Glutamatergic neuron (in vitro differentiated cells): ENCODE measurements at regions not wholly inside any gene's neighbourhood (a gene's known extent, or its start where the extent isn't known, plus 50 kb on each side); places are given as distances from the start of the nearest gene placed in this dataset.

Experiments
- DNase-seq: peaks from one replicate; pipeline ENCODE4 v3.0.0; 2022
- H3K27ac Mint-ChIP-seq: one replicate; pipeline ENCODE4 v1.8.0; 2020; ENCODE audit warnings: mild to moderate bottlenecking, mixed read lengths, inconsistent platforms; ENCODE audit not compliant: unreplicated experiment
- H3K27me3 Mint-ChIP-seq: one replicate; pipeline ENCODE4 v1.8.0; 2020; ENCODE audit warnings: mild to moderate bottlenecking, moderate library complexity, mixed read lengths, inconsistent platforms; ENCODE audit not compliant: unreplicated experiment
- H3K36me3 Mint-ChIP-seq: one replicate; pipeline ENCODE4 v1.8.0; 2020; ENCODE audit warnings: mild to moderate bottlenecking, mixed read lengths, inconsistent platforms; ENCODE audit not compliant: unreplicated experiment
- H3K4me1 Mint-ChIP-seq: one replicate; pipeline ENCODE4 v1.8.0; 2020; ENCODE audit warnings: mild to moderate bottlenecking, low read depth, mixed read lengths, inconsistent platforms; ENCODE audit not compliant: unreplicated experiment
- H3K4me3 Mint-ChIP-seq: one replicate; pipeline ENCODE4 v1.8.0; 2020; ENCODE audit warnings: mild to moderate bottlenecking, mixed read lengths, inconsistent platforms; ENCODE audit not compliant: unreplicated experiment
- H3K9me3 Mint-ChIP-seq: one replicate; pipeline ENCODE4 v1.8.0; 2020; ENCODE audit warnings: mild to moderate bottlenecking, moderate library complexity, mixed read lengths, inconsistent platforms; ENCODE audit not compliant: unreplicated experiment
- TF ChIP-seq, protein P1 (sequence below): fragments of 200-600 bp; sonication (generic); IDR thresholded peaks from one replicate; pipeline ENCODE4 v1.5.0; 2021; ENCODE audit not compliant: partially characterized antibody, unreplicated experiment

- TF ChIP-seq, protein P1, sequence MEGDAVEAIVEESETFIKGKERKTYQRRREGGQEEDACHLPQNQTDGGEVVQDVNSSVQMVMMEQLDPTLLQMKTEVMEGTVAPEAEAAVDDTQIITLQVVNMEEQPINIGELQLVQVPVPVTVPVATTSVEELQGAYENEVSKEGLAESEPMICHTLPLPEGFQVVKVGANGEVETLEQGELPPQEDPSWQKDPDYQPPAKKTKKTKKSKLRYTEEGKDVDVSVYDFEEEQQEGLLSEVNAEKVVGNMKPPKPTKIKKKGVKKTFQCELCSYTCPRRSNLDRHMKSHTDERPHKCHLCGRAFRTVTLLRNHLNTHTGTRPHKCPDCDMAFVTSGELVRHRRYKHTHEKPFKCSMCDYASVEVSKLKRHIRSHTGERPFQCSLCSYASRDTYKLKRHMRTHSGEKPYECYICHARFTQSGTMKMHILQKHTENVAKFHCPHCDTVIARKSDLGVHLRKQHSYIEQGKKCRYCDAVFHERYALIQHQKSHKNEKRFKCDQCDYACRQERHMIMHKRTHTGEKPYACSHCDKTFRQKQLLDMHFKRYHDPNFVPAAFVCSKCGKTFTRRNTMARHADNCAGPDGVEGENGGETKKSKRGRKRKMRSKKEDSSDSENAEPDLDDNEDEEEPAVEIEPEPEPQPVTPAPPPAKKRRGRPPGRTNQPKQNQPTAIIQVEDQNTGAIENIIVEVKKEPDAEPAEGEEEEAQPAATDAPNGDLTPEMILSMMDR: no peak
Measured at GRCh38 chr22:48662476-48663135, 1165.1 kb downstream of the BRD1 start.

GRCh38 chr22:48661984-48662383 is 1165.7 kb downstream of the BRD1 start:
- Mint-ChIP-seq H3K27me3 (peaks cover 2% of the 10 kb centered on the region), H3K9me3 (peaks cover 18% of the 10 kb centered on the region), H3K4me1 (no peaks in the 10 kb centered on the region), H3K36me3 (no peaks in the 10 kb centered on the region), H3K27ac (no peak overlapping the region), H3K4me3 (no peak overlapping the region)
- DNase-seq: no peak
- TF ChIP-seq, protein P1: no peak

More at GRCh38 chr22:48662476-48663135, 1165.1 kb downstream of the BRD1 start:
- Mint-ChIP-seq H3K27ac (no peak overlapping the region), H3K27me3 (peaks cover 2% of the 10 kb centered on the region), H3K36me3 (no peaks in the 10 kb centered on the region), H3K4me3 (no peak overlapping the region), H3K4me1 (no peaks in the 10 kb centered on the region), H3K9me3 (peaks cover 18% of the 10 kb centered on the region)
- no peak for DNase-seq

GRCh38 chr22:48660790-48661740 is 1166.6 kb downstream of the BRD1 start:
- no peak for DNase-seq
- TF ChIP-seq, protein P1: no peak
- peaks cover 18% of the 10 kb centered on the region for H3K9me3 Mint-ChIP-seq
- no peak overlapping the region for H3K27ac Mint-ChIP-seq
- no peak overlapping the region for H3K4me3 Mint-ChIP-seq
- H3K4me1 Mint-ChIP-seq: no peaks in the 10 kb centered on the region
- H3K36me3 Mint-ChIP-seq: no peaks in the 10 kb centered on the region
- H3K27me3 Mint-ChIP-seq: peaks cover 2% of the 10 kb centered on the region

DNA sequence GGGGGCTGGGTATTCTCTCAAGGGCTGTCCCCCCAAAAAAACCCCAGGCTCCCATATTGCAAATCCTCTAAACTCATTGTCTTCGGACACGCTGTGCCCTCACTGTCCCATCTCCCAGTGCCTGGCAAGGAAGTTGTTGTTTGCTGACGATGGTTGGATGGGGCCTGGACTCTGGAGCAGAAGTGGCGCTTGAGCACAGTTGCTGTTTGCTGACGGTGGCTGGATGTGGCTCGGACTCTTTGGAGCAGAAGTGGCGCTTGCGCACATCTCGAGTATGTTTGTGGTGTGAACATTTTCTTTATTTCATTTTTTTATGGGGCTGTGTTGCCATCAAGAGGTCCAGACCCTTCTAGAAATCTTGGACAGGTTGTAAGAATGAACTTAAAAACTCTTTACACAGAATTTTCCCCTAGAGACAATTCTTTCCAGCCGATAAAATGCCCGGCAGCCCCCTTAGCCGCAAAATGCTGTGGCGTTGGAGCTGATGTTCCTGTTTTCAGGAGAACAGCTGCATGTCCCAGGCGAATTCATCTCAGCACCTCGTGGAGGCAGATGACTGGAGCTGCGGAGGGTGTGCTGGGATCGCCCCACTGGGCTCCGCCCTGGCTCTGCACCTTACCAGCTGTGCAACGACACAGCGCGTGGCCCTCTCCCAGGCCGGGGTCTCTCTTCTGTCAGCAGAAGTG is 1167.4 kb downstream of the BRD1 start:
- H3K4me3 Mint-ChIP-seq: no peak overlapping the region
- H3K27ac Mint-ChIP-seq: no peak overlapping the region
- peaks cover 22% of the 10 kb centered on the region for H3K9me3 Mint-ChIP-seq
- peaks cover 5% of the 10 kb centered on the region for H3K27me3 Mint-ChIP-seq
- no peaks in the 10 kb centered on the region for H3K36me3 Mint-ChIP-seq
- TF ChIP-seq, protein P1: no peak
- no peaks in the 10 kb centered on the region for H3K4me1 Mint-ChIP-seq
- DNase-seq: no peak
